Fibroblast of lung (primary cell): ENCODE measurements at regions not wholly inside any gene's neighbourhood (a gene's known extent, or its start where the extent isn't known, plus 50 kb on each side); places are given as distances from the start of the nearest gene placed in this dataset.

Experiments used
- EZH2 ChIP-seq: IDR thresholded peaks from 2 replicates; pipeline ENCODE4 v1.5.1; 2012; ENCODE audit warnings: low read length, control low read depth, mild to moderate bottlenecking; ENCODE audit errors: missing control alignments
- TF ChIP-seq, protein P1 (sequence below), 2 donors: IDR thresholded peaks in 1 of 2; conservative IDR thresholded peaks in 1 of 2; 1 replicate in 1 of 2; 2 replicates in 1 of 2; pipeline ENCODE4 v1.5.1; 2011 to 2012; ENCODE audit warnings: low read length in 2 of 2, control low read depth in 1 of 2, inconsistent platforms in 1 of 2, low read depth in 1 of 2, mild to moderate bottlenecking in 1 of 2

DNA sequence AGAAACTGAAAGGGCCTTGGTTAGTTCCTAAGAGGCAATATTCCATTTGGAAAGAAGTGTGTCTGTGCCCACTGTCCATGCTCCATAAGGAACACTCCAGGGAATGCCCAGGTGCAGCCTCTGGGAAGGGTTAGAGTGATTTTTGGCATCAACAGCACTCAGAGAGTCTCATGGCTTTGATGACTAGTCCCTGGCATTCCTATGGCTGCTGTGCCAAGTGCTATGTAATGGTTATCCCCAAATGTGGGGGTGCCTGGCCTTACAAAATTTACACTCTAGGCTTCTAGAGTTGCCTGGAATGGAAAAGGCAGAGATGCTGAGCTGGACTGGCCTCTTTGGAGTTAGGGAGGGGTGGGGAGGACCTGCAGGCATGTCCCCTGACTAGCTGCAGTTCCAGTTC, 75.0 kb upstream of the BCAR3 start:
- no peak for TF ChIP-seq EZH2
- TF ChIP-seq, protein P1, sequence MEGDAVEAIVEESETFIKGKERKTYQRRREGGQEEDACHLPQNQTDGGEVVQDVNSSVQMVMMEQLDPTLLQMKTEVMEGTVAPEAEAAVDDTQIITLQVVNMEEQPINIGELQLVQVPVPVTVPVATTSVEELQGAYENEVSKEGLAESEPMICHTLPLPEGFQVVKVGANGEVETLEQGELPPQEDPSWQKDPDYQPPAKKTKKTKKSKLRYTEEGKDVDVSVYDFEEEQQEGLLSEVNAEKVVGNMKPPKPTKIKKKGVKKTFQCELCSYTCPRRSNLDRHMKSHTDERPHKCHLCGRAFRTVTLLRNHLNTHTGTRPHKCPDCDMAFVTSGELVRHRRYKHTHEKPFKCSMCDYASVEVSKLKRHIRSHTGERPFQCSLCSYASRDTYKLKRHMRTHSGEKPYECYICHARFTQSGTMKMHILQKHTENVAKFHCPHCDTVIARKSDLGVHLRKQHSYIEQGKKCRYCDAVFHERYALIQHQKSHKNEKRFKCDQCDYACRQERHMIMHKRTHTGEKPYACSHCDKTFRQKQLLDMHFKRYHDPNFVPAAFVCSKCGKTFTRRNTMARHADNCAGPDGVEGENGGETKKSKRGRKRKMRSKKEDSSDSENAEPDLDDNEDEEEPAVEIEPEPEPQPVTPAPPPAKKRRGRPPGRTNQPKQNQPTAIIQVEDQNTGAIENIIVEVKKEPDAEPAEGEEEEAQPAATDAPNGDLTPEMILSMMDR (conservative IDR thresholded peaks at IDR 0.05 in 1 of 2, IDR thresholded peaks at IDR 0.05 in 1 of 2; ENCODE audit: low read depth in 1 of 2, low read length in 2 of 2), result no peak
